Spleen (tissue), 7 donors: ENCODE measurements at regions not wholly inside any gene's neighbourhood (a gene's known extent, or its start where the extent isn't known, plus 50 kb on each side); places are given as distances from the start of the nearest gene placed in this dataset.

Experiments used
- CTCF ChIP-seq, 11 experiments: fragments of 200-600 bp in 7 of 11; fragments of 450-650 bp in 4 of 11; sonication (generic) in 4 of 11; IDR thresholded peaks in 8 of 11; conservative IDR thresholded peaks in 3 of 11; 1 replicate in 7 of 11; 2 replicates in 4 of 11; pipeline versions ENCODE4 v1.4.0 to v1.8.0; 2016 to 2021; ENCODE audit warnings: antibody characterized with exemption in 11 of 11, inconsistent platforms in 4 of 11, mild to moderate bottlenecking in 1 of 11
- POLR2A ChIP-seq, 3 donors: fragments of 450-650 bp; IDR thresholded peaks; one replicate each; pipeline ENCODE4 v1.5.1; 2017; ENCODE audit warnings: antibody characterized with exemption in 3 of 3, mild to moderate bottlenecking in 1 of 3
- POLR2AphosphoS5 ChIP-seq, 3 donors: sonication (generic); formaldehyde crosslinking; IDR thresholded peaks; one replicate each; pipeline ENCODE4 v1.5.1; 2017; ENCODE audit warnings: antibody characterized with exemption in 3 of 3
- donor health status: DM: no; HTN: no; CAD: no; lungs with moderate emphysema.
- donor health status: DM: no; HTN: no; CAD: no.
- donor health status: DM: no; HTN: no; CAD: no.

DNA sequence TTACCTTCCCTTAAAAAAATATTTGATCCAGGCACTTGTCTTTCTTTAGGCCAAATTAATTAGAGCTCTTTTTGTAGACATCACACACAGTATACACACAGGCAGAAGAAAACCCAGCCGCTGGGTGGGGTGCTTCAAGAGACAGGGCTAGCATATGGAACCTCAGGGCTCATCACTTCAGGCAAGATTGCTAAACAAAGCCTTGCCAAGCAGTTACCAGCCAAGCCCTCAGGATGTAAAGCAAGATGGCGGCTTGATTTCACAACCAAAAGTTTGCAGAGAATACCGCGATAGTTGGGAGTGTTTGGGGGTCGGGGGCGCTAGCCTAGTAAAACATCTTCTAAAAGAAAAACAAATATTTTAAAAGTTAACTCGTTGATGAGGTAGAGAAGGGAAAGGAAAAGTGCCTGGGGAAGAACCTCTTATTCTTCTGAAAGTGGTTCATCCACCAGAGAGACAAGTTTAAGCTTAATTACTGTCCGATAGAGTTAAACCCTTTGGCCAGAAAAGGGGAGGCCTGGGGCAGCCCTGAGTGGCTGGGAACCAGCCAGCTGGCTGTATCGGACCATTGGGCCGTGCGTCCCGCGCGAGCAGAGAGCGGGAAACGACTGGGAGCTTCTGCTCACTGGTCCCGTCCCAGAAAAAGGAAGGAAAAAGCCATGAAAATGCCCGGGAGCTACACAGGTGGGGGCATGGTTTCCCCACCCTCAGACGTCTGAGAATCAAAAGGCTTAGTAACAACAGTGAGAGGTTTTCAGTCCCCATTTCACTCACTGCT is 254.9 kb upstream of the PCDH20 start:
- TF ChIP-seq CTCF (IDR thresholded peaks at IDR 0.05 in 8 of 11, conservative IDR thresholded peaks at IDR 0.05 in 3 of 11) (no peak), POLR2A (IDR thresholded peaks at IDR 0.05) (no peak), POLR2AphosphoS5 (IDR thresholded peaks at IDR 0.05) (no peak)
